Mucosa of rectum (tissue), 2 donors: ENCODE measurements at regions not wholly inside any gene's neighbourhood (a gene's known extent, or its start where the extent isn't known, plus 50 kb on each side); places are given as distances from the start of the nearest gene placed in this dataset.

Source experiments
- H3K27ac ChIP-seq, 2 donors: one replicate each; pipeline ENCODE4 v1.7.0; 2013; ENCODE audit warnings: inconsistent platforms in 2 of 2, low read depth in 2 of 2, low read length in 2 of 2
- H3K27me3 ChIP-seq, 2 donors: one replicate each; pipeline ENCODE4 v1.7.0; 2013; ENCODE audit warnings: low read length in 2 of 2; ENCODE audit not compliant: control insufficient read depth in 2 of 2, insufficient read depth in 2 of 2
- H3K36me3 ChIP-seq, 2 donors: one replicate each; pipeline ENCODE4 v1.7.0; 2013; ENCODE audit warnings: low read length in 2 of 2; ENCODE audit not compliant: control insufficient read depth in 2 of 2, insufficient read depth in 2 of 2
- H3K4me1 ChIP-seq, 2 donors: one replicate each; pipeline ENCODE4 v1.7.0; 2013; ENCODE audit warnings: low read length in 2 of 2, mild to moderate bottlenecking in 1 of 2; ENCODE audit not compliant: control insufficient read depth in 2 of 2, insufficient read depth in 2 of 2
- H3K4me3 ChIP-seq, 2 donors: one replicate each; pipeline ENCODE4 v1.7.0; 2013; ENCODE audit warnings: low read length in 2 of 2
- H3K9ac ChIP-seq, 2 donors: one replicate each; pipeline ENCODE4 v1.7.0; 2013; ENCODE audit warnings: low read length in 2 of 2, low read depth in 1 of 2, mild to moderate bottlenecking in 1 of 2
- H3K9me3 ChIP-seq, 2 donors: one replicate each; pipeline ENCODE4 v1.7.0; 2013; ENCODE audit warnings: low read length in 2 of 2; ENCODE audit not compliant: control insufficient read depth in 2 of 2
- donor health status: healthy.
- donor health status: Normal muscosa, but diverticular disease.

GRCh38 chr1:5488448-5488847 lies 503.8 kb downstream of the NPHP4 start:
- H3K9ac ChIP-seq = no peak overlapping the region
- no peak overlapping the region for H3K27ac ChIP-seq
- H3K27me3 ChIP-seq = peaks cover 0 to 8% of the 10 kb centered on the region in 2 donors
- no peaks in the 10 kb centered on the region for H3K36me3 ChIP-seq
- H3K9me3 ChIP-seq = no peaks in the 10 kb centered on the region
- no peak overlapping the region for H3K4me3 ChIP-seq
- H3K4me1 ChIP-seq = no peaks in the 10 kb centered on the region

- Histone ChIP-seq H3K27me3 (peaks cover 0 to 8% of the 10 kb centered on the region in 2 donors), H3K4me1 (no peaks in the 10 kb centered on the region), H3K9me3 (no peaks in the 10 kb centered on the region), H3K4me3 (no peak overlapping the region), H3K27ac (no peak overlapping the region), H3K9ac (no peak overlapping the region), H3K36me3 (no peaks in the 10 kb centered on the region)
Observed at GRCh38 chr1:5485968-5486696, 506.1 kb downstream of the NPHP4 start.

GRCh38 chr1:5485436-5485835 lies 506.8 kb downstream of the NPHP4 start:
- no peaks in the 10 kb centered on the region for H3K4me1 ChIP-seq
- H3K9ac ChIP-seq = no peak overlapping the region
- H3K27me3 ChIP-seq = peaks cover 0 to 8% of the 10 kb centered on the region in 2 donors
- no peaks in the 10 kb centered on the region for H3K9me3 ChIP-seq
- no peak overlapping the region for H3K4me3 ChIP-seq
- no peaks in the 10 kb centered on the region for H3K36me3 ChIP-seq
- H3K27ac ChIP-seq = no peak overlapping the region

- H3K27me3 ChIP-seq = peaks cover 0 to 8% of the 10 kb centered on the region in 2 donors
- H3K9me3 ChIP-seq = no peaks in the 10 kb centered on the region
- H3K27ac ChIP-seq = no peak overlapping the region
- H3K9ac ChIP-seq = no peak overlapping the region
- no peak overlapping the region for H3K4me3 ChIP-seq
- no peaks in the 10 kb centered on the region for H3K4me1 ChIP-seq
- no peaks in the 10 kb centered on the region for H3K36me3 ChIP-seq
Observed at GRCh38 chr1:5484451-5485165, 507.6 kb downstream of the NPHP4 start.

- Histone ChIP-seq H3K27me3 (peaks cover 0 to 8% of the 10 kb centered on the region in 2 donors), H3K4me3 (no peak overlapping the region), H3K9me3 (no peaks in the 10 kb centered on the region), H3K9ac (no peak overlapping the region), H3K4me1 (no peaks in the 10 kb centered on the region), H3K27ac (no peak overlapping the region), H3K36me3 (no peaks in the 10 kb centered on the region)
Observed at GRCh38 chr1:5481889-5482288, 510.3 kb downstream of the NPHP4 start.

- no peak overlapping the region for H3K9ac ChIP-seq
- H3K27me3 ChIP-seq = peaks cover 0 to 6% of the 10 kb centered on the region in 2 donors
- H3K36me3 ChIP-seq = no peaks in the 10 kb centered on the region
- no peaks in the 10 kb centered on the region for H3K4me1 ChIP-seq
- H3K27ac ChIP-seq = no peak overlapping the region
- no peaks in the 10 kb centered on the region for H3K9me3 ChIP-seq
- no peak overlapping the region for H3K4me3 ChIP-seq
Observed at GRCh38 chr1:5480906-5481305, 511.3 kb downstream of the NPHP4 start.

GRCh38 chr1:5479876-5480646 lies 512.2 kb downstream of the NPHP4 start:
- Histone ChIP-seq H3K36me3 (no peaks in the 10 kb centered on the region), H3K4me1 (no peaks in the 10 kb centered on the region), H3K9ac (no peak overlapping the region), H3K9me3 (no peaks in the 10 kb centered on the region), H3K27ac (no peak overlapping the region), H3K4me3 (no peak overlapping the region), H3K27me3 (no peaks in the 10 kb centered on the region)

GRCh38 chr1:5478961-5479360 lies 513.3 kb downstream of the NPHP4 start:
- Histone ChIP-seq H3K27ac (no peak overlapping the region), H3K4me3 (no peak overlapping the region), H3K9me3 (no peaks in the 10 kb centered on the region), H3K9ac (no peak overlapping the region), H3K4me1 (no peaks in the 10 kb centered on the region), H3K27me3 (no peaks in the 10 kb centered on the region), H3K36me3 (no peaks in the 10 kb centered on the region)

- Histone ChIP-seq H3K4me3 (no peak overlapping the region), H3K9me3 (no peaks in the 10 kb centered on the region), H3K27me3 (no peaks in the 10 kb centered on the region), H3K36me3 (no peaks in the 10 kb centered on the region), H3K4me1 (no peaks in the 10 kb centered on the region), H3K9ac (no peak overlapping the region), H3K27ac (no peak overlapping the region)
Observed at GRCh38 chr1:5478156-5478695, 514.0 kb downstream of the NPHP4 start.

GRCh38 chr1:5477716-5478115 lies 514.5 kb downstream of the NPHP4 start:
- Histone ChIP-seq H3K9ac (no peak overlapping the region), H3K4me3 (no peak overlapping the region), H3K9me3 (no peaks in the 10 kb centered on the region), H3K27me3 (no peaks in the 10 kb centered on the region), H3K36me3 (no peaks in the 10 kb centered on the region), H3K4me1 (no peaks in the 10 kb centered on the region), H3K27ac (no peak overlapping the region)
